ENCODE measurements at regions not wholly inside any gene's neighbourhood (a gene's known extent, or its start where the extent isn't known, plus 50 kb on each side); places are given as distances from the start of the nearest gene placed in this dataset.
"Not testable (repeated sequence)": the region's sequence is repeated elsewhere in the genome, so short reads cannot be mapped to it uniquely, and the experiment has no call there.

GRCh38 chr12:91732086-91732485, 413.6 kb downstream of the BTG1 start:
- DNase-seq = peak; percentile 80

- DNase-seq = no peak
Measured at GRCh38 chr12:91729543-91729942, 416.1 kb downstream of the BTG1 start.

GRCh38 chr12:91723191-91723590, 422.5 kb downstream of the BTG1 start:
- DNase-seq = no peak

- DNase-seq = peak; percentile 4
Measured at GRCh38 chr12:91722072-91722471, 423.6 kb downstream of the BTG1 start.

GRCh38 chr12:91721023-91721422, 424.6 kb downstream of the BTG1 start:
- DNase-seq = no peak

GRCh38 chr12:91718326-91718725, 427.3 kb downstream of the BTG1 start:
- DNase-seq = no peak

- DNase-seq = no peak
Measured at GRCh38 chr12:91717804-91718203, 427.8 kb downstream of the BTG1 start.

- DNase-seq = not testable (repeated sequence)
Measured at GRCh38 chr12:91711925-91712324, 433.7 kb downstream of the BTG1 start.

GRCh38 chr12:91706466-91706865, 439.2 kb downstream of the BTG1 start:
- no peak for DNase-seq

- peak; percentile 25 for DNase-seq
Measured at GRCh38 chr12:91704446-91704845, 441.2 kb downstream of the BTG1 start.

- no peak for DNase-seq
Measured at GRCh38 chr12:91703491-91704283, 442.0 kb downstream of the BTG1 start.

GRCh38 chr12:91702843-91703425, 442.7 kb downstream of the BTG1 start:
- DNase-seq = no peak

GRCh38 chr12:91695964-91696363, 449.7 kb downstream of the BTG1 start:
- no peak for DNase-seq

- not testable (repeated sequence) for DNase-seq
Measured at GRCh38 chr12:91695406-91695805, 450.2 kb downstream of the BTG1 start.

- no peak for DNase-seq
Measured at GRCh38 chr12:91690531-91690930, 455.1 kb downstream of the BTG1 start.

- DNase-seq = peak; percentile 14
Measured at GRCh38 chr12:91687052-91688017, 458.3 kb downstream of the BTG1 start.

GRCh38 chr12:91685917-91686316, 459.7 kb downstream of the BTG1 start:
- peak; percentile 20 for DNase-seq

GRCh38 chr12:91681751-91682150, 463.9 kb downstream of the BTG1 start:
- no peak for DNase-seq

GRCh38 chr12:91680864-91681263, 464.8 kb downstream of the BTG1 start:
- no peak for DNase-seq

GRCh38 chr12:91677556-91677955, 468.1 kb downstream of the BTG1 start:
- no peak for DNase-seq

- no peak for DNase-seq
Measured at GRCh38 chr12:91675401-91675800, 470.2 kb downstream of the BTG1 start.

GRCh38 chr12:91672130-91672529, 473.5 kb downstream of the BTG1 start:
- no peak for DNase-seq

GRCh38 chr12:91667694-91668093, 478.0 kb downstream of the BTG1 start:
- DNase-seq = no peak

All from fibroblast of skin of abdomen (primary cell).